ENCODE measurements at regions not wholly inside any gene's neighbourhood (a gene's known extent, or its start where the extent isn't known, plus 50 kb on each side); places are given as distances from the start of the nearest gene placed in this dataset.

- Histone ChIP-seq H3K9me3 (ENCODE audit: control insufficient read depth in 2 of 2, insufficient read depth in 1 of 2, low read depth in 1 of 2, low read length in 1 of 2) (no peaks in the 10 kb centered on the region), H3K4me1 (ENCODE audit: control insufficient read depth in 2 of 2, insufficient read depth in 2 of 2, low read length in 1 of 2) (peaks cover 0 to 4% of the 10 kb centered on the region in 2 donors), H3K27me3 (ENCODE audit: control insufficient read depth in 1 of 2, insufficient read depth in 2 of 2, low read length in 2 of 2) (no peaks in the 10 kb centered on the region), H3K4me3 (ENCODE audit: low read depth in 1 of 2, low read length in 2 of 2) (no peak overlapping the region), H3K36me3 (ENCODE audit: control insufficient read depth in 2 of 2, insufficient read depth in 2 of 2, low read length in 1 of 2) (no peaks in the 10 kb centered on the region), H3K27ac (ENCODE audit: low read depth in 2 of 2, low read length in 1 of 2) (no peak overlapping the region)
- WGBS, 2 donors = 79 to 86% methylated on average over 10 of the region's 10 CpGs
Observed at GRCh38 chr2:128685841-128686496, 367.3 kb upstream of the HS6ST1 start.

GRCh38 chr2:128686497-128686859 is 367.8 kb upstream of the HS6ST1 start:
- WGBS, 2 donors = 24 to 40% methylated on average over 4 of the region's 4 CpGs
- Histone ChIP-seq H3K4me1 (ENCODE audit: control insufficient read depth in 2 of 2, insufficient read depth in 2 of 2, low read length in 1 of 2) (peaks cover 0 to 4% of the 10 kb centered on the region in 2 donors), H3K4me3 (ENCODE audit: low read depth in 1 of 2, low read length in 2 of 2) (no peak overlapping the region), H3K36me3 (ENCODE audit: control insufficient read depth in 2 of 2, insufficient read depth in 2 of 2, low read length in 1 of 2) (no peaks in the 10 kb centered on the region), H3K9me3 (ENCODE audit: control insufficient read depth in 2 of 2, insufficient read depth in 1 of 2, low read depth in 1 of 2, low read length in 1 of 2) (no peaks in the 10 kb centered on the region), H3K27ac (ENCODE audit: low read depth in 2 of 2, low read length in 1 of 2) (no peak overlapping the region), H3K27me3 (ENCODE audit: control insufficient read depth in 1 of 2, insufficient read depth in 2 of 2, low read length in 2 of 2) (no peaks in the 10 kb centered on the region)

- Histone ChIP-seq H3K9me3 (ENCODE audit: control insufficient read depth in 2 of 2, insufficient read depth in 1 of 2, low read depth in 1 of 2, low read length in 1 of 2) (no peaks in the 10 kb centered on the region), H3K27me3 (ENCODE audit: control insufficient read depth in 1 of 2, insufficient read depth in 2 of 2, low read length in 2 of 2) (peaks cover 0 to 3% of the 10 kb centered on the region in 2 donors), H3K27ac (ENCODE audit: low read depth in 2 of 2, low read length in 1 of 2) (no peak overlapping the region), H3K4me1 (ENCODE audit: control insufficient read depth in 2 of 2, insufficient read depth in 2 of 2, low read length in 1 of 2) (peaks cover 0 to 4% of the 10 kb centered on the region in 2 donors), H3K36me3 (ENCODE audit: control insufficient read depth in 2 of 2, insufficient read depth in 2 of 2, low read length in 1 of 2) (no peaks in the 10 kb centered on the region), H3K4me3 (ENCODE audit: low read depth in 1 of 2, low read length in 2 of 2) (no peak overlapping the region)
- 82 to 83% methylated on average over 6 of the region's 6 CpGs for WGBS, 2 donors
Observed at GRCh38 chr2:128686881-128687555, 368.4 kb upstream of the HS6ST1 start.

- H3K4me1 ChIP-seq (ENCODE audit: control insufficient read depth in 2 of 2, insufficient read depth in 2 of 2, low read length in 1 of 2) = peaks cover 0 to 4% of the 10 kb centered on the region in 2 donors
- 91 to 96% methylated on average over 4 of the region's 4 CpGs for WGBS, 2 donors
- H3K27ac ChIP-seq (ENCODE audit: low read depth in 2 of 2, low read length in 1 of 2) = no peak overlapping the region
- H3K4me3 ChIP-seq (ENCODE audit: low read depth in 1 of 2, low read length in 2 of 2) = no peak overlapping the region
- H3K9me3 ChIP-seq (ENCODE audit: control insufficient read depth in 2 of 2, insufficient read depth in 1 of 2, low read depth in 1 of 2, low read length in 1 of 2) = no peaks in the 10 kb centered on the region
- H3K27me3 ChIP-seq (ENCODE audit: control insufficient read depth in 1 of 2, insufficient read depth in 2 of 2, low read length in 2 of 2) = peaks cover 0 to 3% of the 10 kb centered on the region in 2 donors
- no peaks in the 10 kb centered on the region for H3K36me3 ChIP-seq (ENCODE audit: control insufficient read depth in 2 of 2, insufficient read depth in 2 of 2, low read length in 1 of 2)
Observed at GRCh38 chr2:128687565-128687964, 368.9 kb upstream of the HS6ST1 start.

- Histone ChIP-seq H3K9me3 (ENCODE audit: control insufficient read depth in 2 of 2, insufficient read depth in 1 of 2, low read depth in 1 of 2, low read length in 1 of 2) (no peaks in the 10 kb centered on the region), H3K27me3 (ENCODE audit: control insufficient read depth in 1 of 2, insufficient read depth in 2 of 2, low read length in 2 of 2) (peaks cover 0 to 3% of the 10 kb centered on the region in 2 donors), H3K4me3 (ENCODE audit: low read depth in 1 of 2, low read length in 2 of 2) (no peak overlapping the region), H3K4me1 (ENCODE audit: control insufficient read depth in 2 of 2, insufficient read depth in 2 of 2, low read length in 1 of 2) (peaks cover 0 to 4% of the 10 kb centered on the region in 2 donors), H3K36me3 (ENCODE audit: control insufficient read depth in 2 of 2, insufficient read depth in 2 of 2, low read length in 1 of 2) (no peaks in the 10 kb centered on the region), H3K27ac (ENCODE audit: low read depth in 2 of 2, low read length in 1 of 2) (no peak overlapping the region)
- 80 to 90% methylated on average over 12 to 14 of the region's 14 CpGs for WGBS, 2 donors
Observed at GRCh38 chr2:128689971-128690370, 371.3 kb upstream of the HS6ST1 start.

- no peak overlapping the region for H3K4me3 ChIP-seq (ENCODE audit: low read depth in 1 of 2, low read length in 2 of 2)
- peaks cover 0 to 4% of the 10 kb centered on the region in 2 donors for H3K4me1 ChIP-seq (ENCODE audit: control insufficient read depth in 2 of 2, insufficient read depth in 2 of 2, low read length in 1 of 2)
- no peaks in the 10 kb centered on the region for H3K9me3 ChIP-seq (ENCODE audit: control insufficient read depth in 2 of 2, insufficient read depth in 1 of 2, low read depth in 1 of 2, low read length in 1 of 2)
- H3K27ac ChIP-seq (ENCODE audit: low read depth in 2 of 2, low read length in 1 of 2) = no peak overlapping the region
- 92 to 93% methylated on average over 14 of the region's 14 CpGs for WGBS, 2 donors
- no peaks in the 10 kb centered on the region for H3K36me3 ChIP-seq (ENCODE audit: control insufficient read depth in 2 of 2, insufficient read depth in 2 of 2, low read length in 1 of 2)
- peaks cover 0 to 3% of the 10 kb centered on the region in 2 donors for H3K27me3 ChIP-seq (ENCODE audit: control insufficient read depth in 1 of 2, insufficient read depth in 2 of 2, low read length in 2 of 2)
Observed at GRCh38 chr2:128690431-128690830, 371.8 kb upstream of the HS6ST1 start.

GRCh38 chr2:128690869-128691268 is 372.2 kb upstream of the HS6ST1 start:
- no peak overlapping the region for H3K27ac ChIP-seq (ENCODE audit: low read depth in 2 of 2, low read length in 1 of 2)
- H3K4me3 ChIP-seq (ENCODE audit: low read depth in 1 of 2, low read length in 2 of 2) = no peak overlapping the region
- H3K4me1 ChIP-seq (ENCODE audit: control insufficient read depth in 2 of 2, insufficient read depth in 2 of 2, low read length in 1 of 2) = peaks cover 0 to 4% of the 10 kb centered on the region in 2 donors
- H3K9me3 ChIP-seq (ENCODE audit: control insufficient read depth in 2 of 2, insufficient read depth in 1 of 2, low read depth in 1 of 2, low read length in 1 of 2) = no peaks in the 10 kb centered on the region
- 84% methylated on average over 9 of the region's 9 CpGs for WGBS, 2 donors
- peaks cover 0 to 3% of the 10 kb centered on the region in 2 donors for H3K27me3 ChIP-seq (ENCODE audit: control insufficient read depth in 1 of 2, insufficient read depth in 2 of 2, low read length in 2 of 2)
- H3K36me3 ChIP-seq (ENCODE audit: control insufficient read depth in 2 of 2, insufficient read depth in 2 of 2, low read length in 1 of 2) = no peaks in the 10 kb centered on the region

GRCh38 chr2:128691526-128691925 is 372.9 kb upstream of the HS6ST1 start:
- H3K4me1 ChIP-seq (ENCODE audit: control insufficient read depth in 2 of 2, insufficient read depth in 2 of 2, low read length in 1 of 2) = no peaks in the 10 kb centered on the region
- H3K9me3 ChIP-seq (ENCODE audit: control insufficient read depth in 2 of 2, insufficient read depth in 1 of 2, low read depth in 1 of 2, low read length in 1 of 2) = no peaks in the 10 kb centered on the region
- H3K27me3 ChIP-seq (ENCODE audit: control insufficient read depth in 1 of 2, insufficient read depth in 2 of 2, low read length in 2 of 2) = peaks cover 0 to 3% of the 10 kb centered on the region in 2 donors
- no peak overlapping the region for H3K4me3 ChIP-seq (ENCODE audit: low read depth in 1 of 2, low read length in 2 of 2)
- H3K36me3 ChIP-seq (ENCODE audit: control insufficient read depth in 2 of 2, insufficient read depth in 2 of 2, low read length in 1 of 2) = no peaks in the 10 kb centered on the region
- H3K27ac ChIP-seq (ENCODE audit: low read depth in 2 of 2, low read length in 1 of 2) = no peak overlapping the region
- WGBS, 2 donors = 66 to 67% methylated on average over 6 of the region's 6 CpGs

GRCh38 chr2:128692895-128693742 is 374.5 kb upstream of the HS6ST1 start:
- H3K4me3 ChIP-seq (ENCODE audit: low read depth in 1 of 2, low read length in 2 of 2) = no peak overlapping the region
- peaks cover 0 to 3% of the 10 kb centered on the region in 2 donors for H3K27me3 ChIP-seq (ENCODE audit: control insufficient read depth in 1 of 2, insufficient read depth in 2 of 2, low read length in 2 of 2)
- no peaks in the 10 kb centered on the region for H3K4me1 ChIP-seq (ENCODE audit: control insufficient read depth in 2 of 2, insufficient read depth in 2 of 2, low read length in 1 of 2)
- H3K27ac ChIP-seq (ENCODE audit: low read depth in 2 of 2, low read length in 1 of 2) = no peak overlapping the region
- WGBS, 2 donors = 79 to 83% methylated on average over 15 of the region's 15 CpGs
- no peaks in the 10 kb centered on the region for H3K36me3 ChIP-seq (ENCODE audit: control insufficient read depth in 2 of 2, insufficient read depth in 2 of 2, low read length in 1 of 2)
- H3K9me3 ChIP-seq (ENCODE audit: control insufficient read depth in 2 of 2, insufficient read depth in 1 of 2, low read depth in 1 of 2, low read length in 1 of 2) = no peaks in the 10 kb centered on the region
